ENCODE measurements at regions not wholly inside any gene's neighbourhood (a gene's known extent, or its start where the extent isn't known, plus 50 kb on each side); places are given as distances from the start of the nearest gene placed in this dataset.

DNA sequence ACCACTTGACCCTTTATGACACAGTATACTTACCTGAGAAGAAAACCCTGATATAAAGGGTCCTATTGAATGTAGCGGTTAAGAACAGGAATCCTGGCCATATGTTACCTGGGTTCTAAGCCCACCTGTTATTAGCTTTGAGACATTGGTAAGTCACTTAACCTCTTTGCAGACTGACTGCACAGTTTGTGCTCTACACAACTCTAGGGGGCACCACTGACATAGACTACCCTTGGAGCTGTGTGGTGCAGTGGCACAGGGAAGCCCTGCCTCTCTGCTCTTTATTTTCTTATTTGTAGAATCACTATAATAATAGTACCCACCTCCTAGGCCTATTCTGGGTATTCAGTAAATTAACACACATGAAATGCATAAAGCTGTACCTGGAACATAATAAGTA lies 165.6 kb downstream of the C1orf94 start:
- Histone ChIP-seq H3K79me2 (ENCODE audit: insufficient read depth, low read length) (no peaks in the 10 kb centered on the region), H2BK5ac (ENCODE audit: insufficient read length, low read length) (no peak overlapping the region), H4K91ac (ENCODE audit: insufficient read length, low read depth, low read length) (no peak overlapping the region), H2AK5ac (ENCODE audit: insufficient read length, low read length) (no peak overlapping the region), H2BK12ac (ENCODE audit: insufficient read length, low read depth, low read length) (no peak overlapping the region), H4K20me1 (ENCODE audit: control insufficient read depth, insufficient read depth, insufficient read length) (no peaks in the 10 kb centered on the region), H3K4me2 (ENCODE audit: insufficient read depth, insufficient read length, low read length) (no peak overlapping the region), H3K27me3 (ENCODE audit: insufficient read depth, low read length) (no peaks in the 10 kb centered on the region), H3K9me3 (ENCODE audit: control insufficient read depth, low read depth, low read length) (no peaks in the 10 kb centered on the region), H3K56ac (ENCODE audit: insufficient read length, low read depth, low read length) (no peak overlapping the region), H2BK20ac (ENCODE audit: low read depth, low read length, poor library complexity, severe bottlenecking) (no peak overlapping the region), H3K14ac (ENCODE audit: insufficient read depth, low read length) (no peak overlapping the region), H3K23me2 (ENCODE audit: insufficient read length, low read depth, low read length, poor library complexity, severe bottlenecking) (no peaks in the 10 kb centered on the region), H3K27ac (ENCODE audit: insufficient read length, low read depth, low read length) (no peak overlapping the region), H2AFZ (ENCODE audit: low read length) (no peak overlapping the region), H3K18ac (ENCODE audit: insufficient read length, low read depth, low read length) (no peak overlapping the region), H4K8ac (replicated peaks; ENCODE audit: insufficient read length, low read depth, low read length) (no peak overlapping the region), H2BK15ac (ENCODE audit: low read depth, low read length) (no peak overlapping the region), H3K4ac (ENCODE audit: low read depth, low read length) (no peak overlapping the region), H2BK120ac (ENCODE audit: low read depth, low read length, poor library complexity, severe bottlenecking) (no peak overlapping the region), H3K4me1 (ENCODE audit: insufficient read depth, low read length) (no peaks in the 10 kb centered on the region), H3K79me1 (ENCODE audit: insufficient read depth, low read depth, low read length, poor library complexity, severe bottlenecking) (no peaks in the 10 kb centered on the region), H3T11ph (ENCODE audit: low read length) (no peak overlapping the region), H3K23ac (ENCODE audit: insufficient read length, low read depth, low read length) (no peak overlapping the region), H4K5ac (ENCODE audit: insufficient read length, low read depth, low read length) (no peak overlapping the region), H3K9ac (ENCODE audit: extremely low read depth, insufficient read length, low read length) (no peak overlapping the region)
- no peaks in the 10 kb centered on the region for H3K36me3 Mint-ChIP-seq (ENCODE audit: insufficient read depth in 1 of 3, low read depth in 3 of 3)
- WGBS (ENCODE audit: extremely low coverage, insufficient read length, low lambda C conversion rate) = no CpG with 5 or more reads among the region's 1 CpG
- TF ChIP-seq, protein P1, sequence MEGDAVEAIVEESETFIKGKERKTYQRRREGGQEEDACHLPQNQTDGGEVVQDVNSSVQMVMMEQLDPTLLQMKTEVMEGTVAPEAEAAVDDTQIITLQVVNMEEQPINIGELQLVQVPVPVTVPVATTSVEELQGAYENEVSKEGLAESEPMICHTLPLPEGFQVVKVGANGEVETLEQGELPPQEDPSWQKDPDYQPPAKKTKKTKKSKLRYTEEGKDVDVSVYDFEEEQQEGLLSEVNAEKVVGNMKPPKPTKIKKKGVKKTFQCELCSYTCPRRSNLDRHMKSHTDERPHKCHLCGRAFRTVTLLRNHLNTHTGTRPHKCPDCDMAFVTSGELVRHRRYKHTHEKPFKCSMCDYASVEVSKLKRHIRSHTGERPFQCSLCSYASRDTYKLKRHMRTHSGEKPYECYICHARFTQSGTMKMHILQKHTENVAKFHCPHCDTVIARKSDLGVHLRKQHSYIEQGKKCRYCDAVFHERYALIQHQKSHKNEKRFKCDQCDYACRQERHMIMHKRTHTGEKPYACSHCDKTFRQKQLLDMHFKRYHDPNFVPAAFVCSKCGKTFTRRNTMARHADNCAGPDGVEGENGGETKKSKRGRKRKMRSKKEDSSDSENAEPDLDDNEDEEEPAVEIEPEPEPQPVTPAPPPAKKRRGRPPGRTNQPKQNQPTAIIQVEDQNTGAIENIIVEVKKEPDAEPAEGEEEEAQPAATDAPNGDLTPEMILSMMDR (conservative IDR thresholded peaks at IDR 0.05) = peak; percentile 45
- peaks cover 30% of the 10 kb centered on the region for H3K27me3 Mint-ChIP-seq (ENCODE audit: low read depth)
- H3K27ac Mint-ChIP-seq = no peak overlapping the region
- peaks cover 0 to 7% of the 10 kb centered on the region in 2 experiments; a peak in 2 of 4 replicates for H3K4me1 Mint-ChIP-seq
- H3K9me3 Mint-ChIP-seq = no peaks in the 10 kb centered on the region
- no peak for DNase-seq
- no peak overlapping the region for H3K4me3 Mint-ChIP-seq

All from H9 (cell line).